RWPE1 (cell line): ENCODE measurements at regions not wholly inside any gene's neighbourhood (a gene's known extent, or its start where the extent isn't known, plus 50 kb on each side); places are given as distances from the start of the nearest gene placed in this dataset.

Experiments
- CTCF ChIA-PET: fragments of 350-600 bp; sonication (Branson Sonifier 250); formaldehyde crosslinking; extraction: SDS; loops from one replicate; lab custom pipeline; 2021; lab: Yijun Ruan, JAX
- POLR2A ChIA-PET: fragments of 400-600 bp; formaldehyde crosslinking; extraction: SDS; loops from one replicate; lab custom pipeline; 2020; ENCODE audit warnings: antibody characterized with exemption; ENCODE audit not compliant: low non-redundant PET; lab: Yijun Ruan, JAX
- DNase-seq: peaks from one replicate; pipeline ENCODE4 v3.0.0; 2012; ENCODE audit warnings: low spot score
- H3K27ac ChIP-seq: fragments of 450-650 bp; 2 replicates; pipeline ENCODE4 v1.5.1; 2017
- TF ChIP-seq, protein P1 (sequence below): fragments of 450-650 bp; conservative IDR thresholded peaks from 2 replicates; pipeline ENCODE4 v1.5.1; 2017; ENCODE audit warnings: low read depth, mild to moderate bottlenecking

DNA sequence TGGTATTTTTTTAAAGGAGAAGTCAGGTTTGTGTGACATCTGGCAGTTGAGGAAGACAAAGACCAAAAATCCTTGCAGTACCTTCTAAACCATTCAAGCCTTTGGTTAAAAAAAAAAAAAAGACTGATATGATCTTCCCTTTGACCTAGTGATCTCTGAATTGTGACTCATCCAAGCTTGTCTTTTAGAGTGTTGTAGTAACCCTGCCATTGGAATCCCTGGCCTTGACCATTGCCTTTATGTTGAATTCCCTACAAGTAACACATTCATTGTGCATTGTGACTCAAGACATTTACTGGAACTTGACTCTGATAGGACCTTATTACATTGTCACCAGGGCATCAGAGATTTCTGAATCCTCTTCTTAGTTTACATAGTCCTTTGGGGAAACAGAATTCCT, 1469.0 kb downstream of the TECRL start:
- TF ChIP-seq, protein P1, sequence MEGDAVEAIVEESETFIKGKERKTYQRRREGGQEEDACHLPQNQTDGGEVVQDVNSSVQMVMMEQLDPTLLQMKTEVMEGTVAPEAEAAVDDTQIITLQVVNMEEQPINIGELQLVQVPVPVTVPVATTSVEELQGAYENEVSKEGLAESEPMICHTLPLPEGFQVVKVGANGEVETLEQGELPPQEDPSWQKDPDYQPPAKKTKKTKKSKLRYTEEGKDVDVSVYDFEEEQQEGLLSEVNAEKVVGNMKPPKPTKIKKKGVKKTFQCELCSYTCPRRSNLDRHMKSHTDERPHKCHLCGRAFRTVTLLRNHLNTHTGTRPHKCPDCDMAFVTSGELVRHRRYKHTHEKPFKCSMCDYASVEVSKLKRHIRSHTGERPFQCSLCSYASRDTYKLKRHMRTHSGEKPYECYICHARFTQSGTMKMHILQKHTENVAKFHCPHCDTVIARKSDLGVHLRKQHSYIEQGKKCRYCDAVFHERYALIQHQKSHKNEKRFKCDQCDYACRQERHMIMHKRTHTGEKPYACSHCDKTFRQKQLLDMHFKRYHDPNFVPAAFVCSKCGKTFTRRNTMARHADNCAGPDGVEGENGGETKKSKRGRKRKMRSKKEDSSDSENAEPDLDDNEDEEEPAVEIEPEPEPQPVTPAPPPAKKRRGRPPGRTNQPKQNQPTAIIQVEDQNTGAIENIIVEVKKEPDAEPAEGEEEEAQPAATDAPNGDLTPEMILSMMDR: no peak
- no peak overlapping the region for H3K27ac ChIP-seq
- POLR2A ChIA-PET: no interaction called here
- no peak for DNase-seq
- CTCF ChIA-PET: no interaction called here

DNA sequence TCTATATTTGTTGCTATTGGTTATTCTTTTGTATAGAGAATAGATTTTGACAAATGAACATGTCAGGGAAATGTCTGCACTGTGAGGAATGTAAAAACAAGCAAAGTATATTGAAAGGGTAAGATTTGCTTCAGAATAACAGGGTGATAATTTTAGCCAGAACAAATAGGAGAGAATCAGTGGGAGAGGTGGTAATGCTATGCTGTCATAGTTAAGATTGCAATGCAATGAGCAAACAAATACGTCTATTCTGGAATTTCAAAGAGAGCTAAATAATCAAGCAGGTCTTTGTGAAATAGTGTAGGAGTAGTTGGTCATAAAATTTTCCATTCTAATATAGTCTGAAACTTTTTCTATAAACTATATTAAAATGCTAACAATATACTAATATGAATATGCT, 1478.4 kb downstream of the TECRL start:
- DNase-seq: no peak
- CTCF ChIA-PET: no interaction called here
- POLR2A ChIA-PET: no interaction called here
- TF ChIP-seq, protein P1: no peak
- H3K27ac ChIP-seq: no peak overlapping the region

DNA sequence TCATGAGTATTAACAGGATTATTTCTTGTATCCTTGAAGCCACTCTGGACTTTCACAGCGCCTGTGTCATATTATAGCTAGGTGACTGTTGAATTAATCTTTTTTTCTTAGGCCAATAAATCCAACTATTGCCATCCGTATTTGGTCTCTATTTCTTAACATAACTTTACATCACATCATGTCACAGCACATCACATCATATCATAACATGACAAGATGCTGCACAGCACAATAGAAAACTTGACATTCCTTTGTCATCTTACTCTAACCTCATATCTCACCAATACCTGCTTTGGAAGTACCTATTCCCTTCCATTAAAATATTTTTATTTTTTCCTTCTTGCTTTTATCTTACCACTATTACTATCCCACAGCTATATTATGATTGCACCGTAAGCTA, 1480.8 kb downstream of the TECRL start:
- no peak for DNase-seq
- ChIA-PET CTCF (no interaction called here), POLR2A (no interaction called here)
- H3K27ac ChIP-seq: no peak overlapping the region
- TF ChIP-seq, protein P1: no peak

DNA sequence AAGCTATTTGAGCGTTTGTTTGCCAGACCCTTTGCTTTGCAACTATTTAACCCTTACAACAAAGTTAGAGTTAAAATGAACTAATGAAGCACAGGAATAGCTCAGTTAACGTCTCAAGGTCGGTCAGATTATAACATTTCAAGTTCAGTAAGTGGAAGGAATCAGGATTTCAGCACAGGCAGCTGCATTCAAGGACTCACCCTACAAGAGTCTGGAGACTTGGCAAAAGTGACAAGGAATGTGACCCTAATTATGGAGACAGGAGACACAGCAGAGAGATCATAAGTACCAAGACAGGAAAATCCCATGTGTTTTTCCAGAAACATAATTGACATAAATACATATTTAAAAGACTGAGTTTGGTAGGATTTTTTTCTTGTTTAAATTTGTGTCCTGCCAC, 1481.7 kb downstream of the TECRL start:
- DNase-seq: no peak
- ChIA-PET POLR2A (no interaction called here), CTCF (interaction anchor here (0.7 kb wide), 1 partner anchor 202 kb away, joined by 5 read pairs; no protein-coding TSS in a partner anchor)
- TF ChIP-seq, protein P1: no peak
- no peak overlapping the region for H3K27ac ChIP-seq

DNA sequence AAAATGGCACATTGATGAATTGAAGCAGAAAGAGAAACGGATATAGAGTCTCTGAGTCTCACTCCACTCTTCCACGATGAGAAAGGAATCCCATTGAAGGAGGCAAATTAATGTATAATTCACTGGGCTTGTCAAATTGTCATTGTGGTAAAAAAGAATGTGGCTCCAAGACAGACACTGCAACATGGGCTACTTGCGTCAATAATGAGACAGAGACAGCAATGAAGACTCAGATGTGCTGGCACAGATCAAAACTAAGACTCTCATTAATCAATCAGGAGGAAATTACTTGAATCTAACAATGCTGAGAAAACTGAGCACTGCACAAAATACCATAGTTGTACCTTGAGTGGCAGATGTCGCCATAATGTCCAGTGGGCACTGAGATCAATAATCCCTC, 1485.5 kb downstream of the TECRL start:
- no peak overlapping the region for H3K27ac ChIP-seq
- TF ChIP-seq, protein P1: no peak
- DNase-seq: no peak
- ChIA-PET CTCF (no interaction called here), POLR2A (no interaction called here)

DNA sequence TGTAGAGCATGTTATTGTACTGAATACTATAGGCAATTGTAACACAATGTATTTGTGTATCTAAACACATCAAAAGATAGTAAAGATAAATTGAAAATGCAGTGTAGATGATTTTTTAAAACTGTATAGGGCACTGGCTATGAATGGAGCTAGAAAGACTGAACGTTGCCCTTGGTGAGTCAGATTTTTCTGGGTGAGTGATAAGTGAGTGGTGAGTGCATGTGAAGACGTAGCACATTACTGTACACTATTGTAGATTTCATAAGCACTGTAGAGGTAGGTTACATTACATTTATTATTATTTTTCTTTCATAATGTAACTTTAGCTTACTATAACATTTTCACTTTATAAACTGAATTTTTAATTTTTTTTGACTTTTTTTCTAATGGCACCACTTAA, 1491.6 kb downstream of the TECRL start:
- TF ChIP-seq, protein P1: no peak
- no peak overlapping the region for H3K27ac ChIP-seq
- CTCF ChIA-PET: no interaction called here
- DNase-seq: no peak
- POLR2A ChIA-PET: no interaction called here

DNA sequence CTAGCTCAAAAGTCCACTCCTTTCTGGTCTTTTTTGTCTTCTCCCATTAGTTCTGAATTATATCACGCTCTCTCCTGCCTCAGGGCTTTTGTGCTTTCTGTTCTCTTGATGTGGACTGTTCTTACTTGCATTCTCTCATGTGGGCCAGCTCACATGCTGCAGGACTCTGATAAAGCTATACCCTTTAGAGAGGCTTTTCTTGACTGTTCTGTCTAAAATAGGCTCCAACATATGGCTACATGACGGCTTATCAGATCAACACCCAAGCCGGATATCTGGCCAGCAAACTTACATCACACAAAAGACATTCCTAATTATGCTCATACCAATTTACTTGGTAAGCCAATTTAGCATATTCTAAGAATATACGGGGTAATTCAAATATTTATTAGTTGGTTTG, 1494.5 kb downstream of the TECRL start:
- POLR2A ChIA-PET: no interaction called here
- H3K27ac ChIP-seq: no peak overlapping the region
- TF ChIP-seq, protein P1: no peak
- no peak for DNase-seq
- CTCF ChIA-PET: no interaction called here
